HG02870 (cell line): ENCODE measurements at regions not wholly inside any gene's neighbourhood (a gene's known extent, or its start where the extent isn't known, plus 50 kb on each side); places are given as distances from the start of the nearest gene placed in this dataset.

Source experiments
- ATAC-seq: cut with Tn5 transposase; IDR thresholded peaks from one replicate; pipeline ENCODE4 v1.9.1; 2021; ENCODE audit warnings: mild to moderate bottlenecking, moderate library complexity; ENCODE audit not compliant: unreplicated experiment

GRCh38 chr11:79794484-79795393, 353.9 kb upstream of the TENM4 start:
- ATAC-seq, result no peak

- ATAC-seq, result no peak
Observed at GRCh38 chr11:79794057-79794456, 353.2 kb upstream of the TENM4 start.

- no peak for ATAC-seq
Observed at GRCh38 chr11:79786961-79787360, 346.1 kb upstream of the TENM4 start.

- no peak for ATAC-seq
Observed at GRCh38 chr11:79783833-79784232, 343.0 kb upstream of the TENM4 start.

GRCh38 chr11:79768343-79768742, 327.5 kb upstream of the TENM4 start:
- ATAC-seq, result no peak

- no peak for ATAC-seq
Observed at GRCh38 chr11:79762279-79762921, 321.6 kb upstream of the TENM4 start.

- no peak for ATAC-seq
Observed at GRCh38 chr11:79758325-79758724, 317.5 kb upstream of the TENM4 start.

GRCh38 chr11:79747406-79747805, 306.6 kb upstream of the TENM4 start:
- no peak for ATAC-seq

GRCh38 chr11:79744941-79745340, 304.1 kb upstream of the TENM4 start:
- no peak for ATAC-seq

GRCh38 chr11:79742176-79742575, 301.3 kb upstream of the TENM4 start:
- no peak for ATAC-seq

GRCh38 chr11:79739591-79739990, 298.8 kb upstream of the TENM4 start:
- ATAC-seq, result no peak

GRCh38 chr11:79727221-79727620, 286.4 kb upstream of the TENM4 start:
- ATAC-seq, result no peak

- no peak for ATAC-seq
Observed at GRCh38 chr11:79720115-79720514, 279.3 kb upstream of the TENM4 start.

- ATAC-seq, result peak; percentile 79
Observed at GRCh38 chr11:79708319-79708932, 267.6 kb upstream of the TENM4 start.

GRCh38 chr11:79705648-79706047, 264.8 kb upstream of the TENM4 start:
- no peak for ATAC-seq

- no peak for ATAC-seq
Observed at GRCh38 chr11:79702303-79702702, 261.5 kb upstream of the TENM4 start.

GRCh38 chr11:79699246-79699645, 258.4 kb upstream of the TENM4 start:
- ATAC-seq, result no peak

GRCh38 chr11:79697905-79698304, 257.1 kb upstream of the TENM4 start:
- peak; percentile 93 for ATAC-seq

- no peak for ATAC-seq
Observed at GRCh38 chr11:79694368-79694767, 253.5 kb upstream of the TENM4 start.

GRCh38 chr11:79691445-79691844, 250.6 kb upstream of the TENM4 start:
- ATAC-seq, result no peak

- ATAC-seq, result no peak
Observed at GRCh38 chr11:79686703-79687419, 246.0 kb upstream of the TENM4 start.
